ENCODE measurements at regions not wholly inside any gene's neighbourhood (a gene's known extent, or its start where the extent isn't known, plus 50 kb on each side); places are given as distances from the start of the nearest gene placed in this dataset.

DNA sequence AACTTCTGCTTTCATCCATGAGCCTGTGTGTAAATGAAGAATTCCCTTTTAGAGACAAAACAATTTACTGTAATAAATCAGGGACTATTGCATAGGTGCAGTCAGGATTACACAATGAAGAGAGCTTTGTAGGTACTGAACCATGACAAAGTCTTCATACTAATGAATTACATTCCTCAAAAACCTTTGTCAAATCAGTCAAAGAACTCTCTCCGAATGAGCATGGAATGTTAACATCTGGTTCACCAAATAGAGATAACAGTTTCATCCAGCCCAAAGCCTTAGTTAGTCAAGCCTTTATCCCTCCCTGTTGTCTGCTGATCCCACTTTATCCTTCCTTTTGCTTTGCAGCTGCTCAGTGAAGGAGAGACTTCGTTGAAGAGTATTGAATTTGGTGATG lies 62.9 kb upstream of the DMRTA1 start:
- Histone ChIP-seq H3K79me2 (ENCODE audit: low read length) (no peaks in the 10 kb centered on the region), H3K4me3 (ENCODE audit: low read length) (no peak overlapping the region), H3K27me3 (ENCODE audit: low read depth, low read length) (0 out of 2 replicates have a peak, but pooled peaks cover 4% of the 10 kb centered on the region), H2AFZ (ENCODE audit: low read depth, low read length) (no peak overlapping the region), H3K4me1 (ENCODE audit: low read length) (peaks cover under 1% of the 10 kb centered on the region; the same call in 1 of the 2 replicates), H3K27ac (ENCODE audit: low read length) (no peak overlapping the region), H3K9me3 (ENCODE audit: insufficient read depth, low read length) (no peaks in the 10 kb centered on the region), H3K9ac (ENCODE audit: low read length) (no peak overlapping the region), H3K4me2 (ENCODE audit: low read length) (no peak overlapping the region), H3K36me3 (replicated peaks; ENCODE audit: low read depth, low read length) (no peaks in the 10 kb centered on the region), H4K20me1 (ENCODE audit: insufficient read depth, low read length) (no peaks in the 10 kb centered on the region)
- TF ChIP-seq EZH2phosphoT487 (IDR thresholded peaks at IDR 0.05; ENCODE audit: low read depth) = no peak
- TF ChIP-seq, protein P1, sequence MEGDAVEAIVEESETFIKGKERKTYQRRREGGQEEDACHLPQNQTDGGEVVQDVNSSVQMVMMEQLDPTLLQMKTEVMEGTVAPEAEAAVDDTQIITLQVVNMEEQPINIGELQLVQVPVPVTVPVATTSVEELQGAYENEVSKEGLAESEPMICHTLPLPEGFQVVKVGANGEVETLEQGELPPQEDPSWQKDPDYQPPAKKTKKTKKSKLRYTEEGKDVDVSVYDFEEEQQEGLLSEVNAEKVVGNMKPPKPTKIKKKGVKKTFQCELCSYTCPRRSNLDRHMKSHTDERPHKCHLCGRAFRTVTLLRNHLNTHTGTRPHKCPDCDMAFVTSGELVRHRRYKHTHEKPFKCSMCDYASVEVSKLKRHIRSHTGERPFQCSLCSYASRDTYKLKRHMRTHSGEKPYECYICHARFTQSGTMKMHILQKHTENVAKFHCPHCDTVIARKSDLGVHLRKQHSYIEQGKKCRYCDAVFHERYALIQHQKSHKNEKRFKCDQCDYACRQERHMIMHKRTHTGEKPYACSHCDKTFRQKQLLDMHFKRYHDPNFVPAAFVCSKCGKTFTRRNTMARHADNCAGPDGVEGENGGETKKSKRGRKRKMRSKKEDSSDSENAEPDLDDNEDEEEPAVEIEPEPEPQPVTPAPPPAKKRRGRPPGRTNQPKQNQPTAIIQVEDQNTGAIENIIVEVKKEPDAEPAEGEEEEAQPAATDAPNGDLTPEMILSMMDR (IDR thresholded peaks at IDR 0.05; ENCODE audit: low read depth, low read length) = no peak

DNA sequence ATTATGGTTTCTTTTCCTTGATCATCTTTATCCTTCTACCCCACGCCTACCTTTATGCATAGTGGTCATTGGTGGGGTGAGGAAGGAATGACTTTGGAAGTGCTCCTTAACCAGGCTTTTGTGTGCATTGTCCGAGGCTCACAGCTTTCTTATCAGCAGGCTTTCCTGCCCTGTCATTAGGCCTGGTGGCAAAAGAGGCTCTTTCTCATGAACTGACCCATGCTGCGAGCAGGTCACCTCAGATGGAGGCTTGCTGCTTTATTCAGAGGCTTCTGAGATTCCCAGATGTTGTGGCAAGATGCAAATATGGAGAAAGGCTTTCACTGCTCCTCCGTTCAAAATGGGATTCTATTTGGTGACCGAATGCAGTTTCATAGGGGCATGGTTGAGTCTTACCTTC lies 57.4 kb upstream of the DMRTA1 start:
- Histone ChIP-seq H3K4me2 (ENCODE audit: low read length) (no peak overlapping the region), H3K4me3 (ENCODE audit: low read length) (no peak overlapping the region), H3K27ac (ENCODE audit: low read length) (no peak overlapping the region), H4K20me1 (ENCODE audit: insufficient read depth, low read length) (no peaks in the 10 kb centered on the region), H3K4me1 (ENCODE audit: low read length) (peaks cover 20% of the 10 kb centered on the region), H3K9ac (ENCODE audit: low read length) (no peak overlapping the region), H3K9me3 (ENCODE audit: insufficient read depth, low read length) (no peaks in the 10 kb centered on the region), H3K27me3 (ENCODE audit: low read depth, low read length) (0 out of 2 replicates have a peak, but pooled peaks cover 4% of the 10 kb centered on the region), H3K79me2 (ENCODE audit: low read length) (no peaks in the 10 kb centered on the region), H2AFZ (ENCODE audit: low read depth, low read length) (no peak overlapping the region), H3K36me3 (replicated peaks; ENCODE audit: low read depth, low read length) (no peaks in the 10 kb centered on the region)
- TF ChIP-seq, protein P1 (IDR thresholded peaks at IDR 0.05; ENCODE audit: low read depth, low read length) = no peak
- TF ChIP-seq EZH2phosphoT487 (IDR thresholded peaks at IDR 0.05; ENCODE audit: low read depth) = no peak

DNA sequence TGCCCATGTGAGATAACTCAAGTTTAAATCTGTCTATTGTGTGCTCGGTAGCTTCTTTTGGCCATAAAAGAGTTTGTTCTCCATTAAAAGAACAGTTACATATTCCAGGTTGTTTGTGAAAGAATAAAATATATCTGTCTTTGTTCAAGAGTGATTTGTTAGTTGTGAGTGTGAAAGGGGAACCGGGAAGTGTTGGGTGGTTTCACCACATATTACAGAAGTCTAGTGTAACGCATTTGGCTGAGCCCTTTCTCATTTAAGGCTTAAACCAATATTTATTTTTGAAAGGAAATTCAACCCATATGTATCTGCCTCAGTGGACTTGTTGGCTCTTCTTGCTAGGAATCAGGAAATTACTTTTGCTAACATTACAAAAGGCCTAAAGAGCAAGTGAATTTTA lies 54.1 kb upstream of the DMRTA1 start:
- H3K4me3 ChIP-seq (ENCODE audit: low read length) = no peak overlapping the region
- H3K27ac ChIP-seq (ENCODE audit: low read length) = no peak overlapping the region
- no peak overlapping the region for H2AFZ ChIP-seq (ENCODE audit: low read depth, low read length)
- no peaks in the 10 kb centered on the region for H3K9me3 ChIP-seq (ENCODE audit: insufficient read depth, low read length)
- no peaks in the 10 kb centered on the region for H4K20me1 ChIP-seq (ENCODE audit: insufficient read depth, low read length)
- no peaks in the 10 kb centered on the region for H3K79me2 ChIP-seq (ENCODE audit: low read length)
- peak overlapping the region; percentile 40 for H3K4me2 ChIP-seq (ENCODE audit: low read length)
- no peaks in the 10 kb centered on the region for H3K36me3 ChIP-seq (replicated peaks; ENCODE audit: low read depth, low read length)
- TF ChIP-seq, protein P1 (IDR thresholded peaks at IDR 0.05; ENCODE audit: low read depth, low read length) = no peak
- no peak for TF ChIP-seq EZH2phosphoT487 (IDR thresholded peaks at IDR 0.05; ENCODE audit: low read depth)
- H3K4me1 ChIP-seq (ENCODE audit: low read length) = peaks cover 20% of the 10 kb centered on the region
- no peaks in the 10 kb centered on the region for H3K27me3 ChIP-seq (ENCODE audit: low read depth, low read length)
- no peak overlapping the region for H3K9ac ChIP-seq (ENCODE audit: low read length)

DNA sequence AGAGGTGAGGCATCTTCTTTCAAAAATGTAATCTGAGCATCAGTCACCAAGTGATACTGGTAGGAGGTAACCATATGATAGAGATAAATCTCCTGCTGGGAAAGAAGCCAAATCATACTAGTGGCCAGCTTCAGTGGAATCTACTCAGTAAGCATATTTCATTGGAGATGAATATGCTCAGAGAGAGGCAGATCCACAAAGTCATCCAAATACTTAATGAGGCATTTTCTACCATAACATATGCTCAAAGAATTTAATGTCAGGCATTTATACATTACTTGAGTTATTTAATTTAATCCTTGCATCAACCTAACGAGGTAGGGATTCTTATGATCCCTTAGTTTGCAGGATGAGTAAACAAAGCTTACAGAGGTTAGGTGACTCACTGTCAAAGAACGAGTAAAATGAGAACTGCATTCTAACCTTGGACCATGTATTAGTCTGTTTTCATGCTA lies 50.9 kb upstream of the DMRTA1 start:
- TF ChIP-seq, protein P1 (IDR thresholded peaks at IDR 0.05; ENCODE audit: low read depth, low read length) = no peak
- no peak for TF ChIP-seq EZH2phosphoT487 (IDR thresholded peaks at IDR 0.05; ENCODE audit: low read depth)
- H3K4me2 ChIP-seq (ENCODE audit: low read length) = no peak overlapping the region
- no peaks in the 10 kb centered on the region for H4K20me1 ChIP-seq (ENCODE audit: insufficient read depth, low read length)
- H3K4me3 ChIP-seq (ENCODE audit: low read length) = no peak overlapping the region
- H2AFZ ChIP-seq (ENCODE audit: low read depth, low read length) = no peak overlapping the region
- no peak overlapping the region for H3K9ac ChIP-seq (ENCODE audit: low read length)
- no peaks in the 10 kb centered on the region for H3K36me3 ChIP-seq (replicated peaks; ENCODE audit: low read depth, low read length)
- peaks cover 12% of the 10 kb centered on the region for H3K4me1 ChIP-seq (ENCODE audit: low read length)
- no peaks in the 10 kb centered on the region for H3K27me3 ChIP-seq (ENCODE audit: low read depth, low read length)
- no peaks in the 10 kb centered on the region for H3K9me3 ChIP-seq (ENCODE audit: insufficient read depth, low read length)
- H3K79me2 ChIP-seq (ENCODE audit: low read length) = no peaks in the 10 kb centered on the region
- H3K27ac ChIP-seq (ENCODE audit: low read length) = no peak overlapping the region

Measured in OCI-LY3 (cell line).